ENCODE measurements at regions not wholly inside any gene's neighbourhood (a gene's known extent, or its start where the extent isn't known, plus 50 kb on each side); places are given as distances from the start of the nearest gene placed in this dataset.
"Not testable (repeated sequence)": the region's sequence is repeated elsewhere in the genome, so short reads cannot be mapped to it uniquely, and the experiment has no call there.

- no peak for DNase-seq (ENCODE audit: low read depth in 2 of 2)
Measured at GRCh38 chr6:100228437-100228833, 234.4 kb upstream of the MCHR2 start.

DNA sequence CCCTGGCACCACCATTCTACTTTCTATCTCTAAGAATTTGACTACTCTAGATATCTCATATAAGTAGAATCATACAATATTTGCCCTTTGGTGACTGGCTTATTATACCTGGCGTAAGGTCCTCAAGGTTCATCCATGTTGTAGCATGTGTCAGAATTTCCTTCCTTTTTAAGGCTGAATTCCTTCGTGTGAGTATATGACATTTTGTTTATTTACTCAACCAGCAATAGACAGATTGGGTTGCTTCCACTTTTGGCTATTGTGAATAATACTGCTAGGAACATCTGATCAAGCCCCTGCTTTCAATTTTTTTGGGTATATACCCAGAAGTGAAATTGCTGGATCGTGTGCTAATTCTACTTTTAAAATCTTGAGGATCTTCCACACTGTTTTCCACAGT lies 232.8 kb upstream of the MCHR2 start:
- DNase-seq (ENCODE audit: low read depth in 2 of 2) = no peak

DNA sequence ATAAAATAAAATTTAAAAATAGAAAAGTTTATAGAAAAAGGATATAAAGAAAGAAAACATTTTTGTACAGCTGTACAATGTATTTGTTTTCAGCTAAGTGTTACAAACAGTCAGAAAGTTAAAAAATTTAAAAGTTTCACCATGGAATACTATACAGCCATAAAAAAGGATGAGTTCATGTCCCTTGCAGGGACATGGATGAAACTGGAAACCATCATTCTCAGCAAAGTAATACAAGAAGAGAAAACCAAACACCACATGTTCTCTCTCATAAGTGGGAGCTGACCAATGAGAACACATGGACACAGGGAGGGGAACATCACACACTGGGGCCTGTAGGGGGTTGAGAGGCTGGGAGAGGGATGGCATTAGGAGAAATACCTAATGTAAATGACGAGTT lies 229.9 kb upstream of the MCHR2 start:
- not testable (repeated sequence) for DNase-seq (ENCODE audit: low read depth in 2 of 2)

- DNase-seq (ENCODE audit: low read depth in 2 of 2) = no peak
Measured at GRCh38 chr6:100220543-100220942, 226.5 kb upstream of the MCHR2 start.

DNA sequence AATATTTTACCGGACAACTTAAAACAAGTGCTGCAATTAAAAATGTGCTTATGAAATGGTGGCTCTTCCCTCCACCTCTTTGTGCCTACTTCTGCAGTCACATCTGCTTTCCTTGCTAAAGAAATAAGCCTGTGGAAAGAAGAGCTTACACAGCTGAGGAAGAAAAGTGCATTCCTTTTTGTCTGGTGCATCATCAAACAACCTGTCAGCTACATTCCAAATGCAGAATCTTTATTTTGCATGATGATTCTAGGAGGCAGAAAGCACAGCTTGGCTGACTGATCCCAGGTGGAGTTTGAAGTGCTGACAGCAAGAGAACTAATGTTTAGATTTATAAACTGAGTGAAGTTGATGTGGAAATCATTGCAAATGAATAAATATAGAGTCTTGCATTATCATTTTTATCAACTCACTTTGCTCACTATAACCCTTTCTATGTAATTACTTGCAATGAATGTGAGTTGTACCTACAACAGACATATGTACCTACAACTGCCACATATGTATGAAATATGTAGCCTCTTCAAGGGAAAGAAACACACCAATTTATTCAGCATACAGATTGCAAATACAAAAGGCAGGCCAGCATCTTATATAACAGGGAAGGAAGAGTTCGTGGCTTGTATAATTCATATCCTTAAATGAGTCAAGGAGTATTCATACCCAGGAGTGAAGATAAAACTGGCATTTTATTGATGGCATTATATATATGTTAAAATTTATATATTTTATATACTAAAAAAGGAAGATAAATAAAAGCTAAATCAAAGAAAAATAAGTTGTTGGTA lies 223.4 kb upstream of the MCHR2 start:
- DNase-seq (ENCODE audit: low read depth in 2 of 2) = no peak

GRCh38 chr6:100216760-100217159 lies 222.7 kb upstream of the MCHR2 start:
- no peak for DNase-seq (ENCODE audit: low read depth in 2 of 2)

DNA sequence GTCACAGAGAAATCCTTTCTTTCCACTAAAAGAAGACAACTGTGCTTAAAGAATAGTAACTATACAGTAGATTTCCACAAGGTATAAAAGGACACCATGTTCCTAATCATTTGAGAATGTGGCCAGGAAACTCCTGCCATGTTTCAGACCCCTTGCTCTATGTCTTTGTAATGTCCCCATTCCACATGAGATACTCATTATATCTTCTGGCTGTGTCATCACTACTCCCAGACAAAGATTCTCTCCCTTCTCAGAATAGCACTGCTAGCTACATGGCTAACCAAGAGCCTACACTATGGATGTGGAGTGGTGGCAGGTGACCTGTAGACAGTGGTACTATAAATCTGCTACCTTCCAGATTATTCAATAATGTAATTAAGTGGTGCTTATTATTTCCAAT lies 218.1 kb upstream of the MCHR2 start:
- no peak for DNase-seq (ENCODE audit: low read depth in 2 of 2)

DNA sequence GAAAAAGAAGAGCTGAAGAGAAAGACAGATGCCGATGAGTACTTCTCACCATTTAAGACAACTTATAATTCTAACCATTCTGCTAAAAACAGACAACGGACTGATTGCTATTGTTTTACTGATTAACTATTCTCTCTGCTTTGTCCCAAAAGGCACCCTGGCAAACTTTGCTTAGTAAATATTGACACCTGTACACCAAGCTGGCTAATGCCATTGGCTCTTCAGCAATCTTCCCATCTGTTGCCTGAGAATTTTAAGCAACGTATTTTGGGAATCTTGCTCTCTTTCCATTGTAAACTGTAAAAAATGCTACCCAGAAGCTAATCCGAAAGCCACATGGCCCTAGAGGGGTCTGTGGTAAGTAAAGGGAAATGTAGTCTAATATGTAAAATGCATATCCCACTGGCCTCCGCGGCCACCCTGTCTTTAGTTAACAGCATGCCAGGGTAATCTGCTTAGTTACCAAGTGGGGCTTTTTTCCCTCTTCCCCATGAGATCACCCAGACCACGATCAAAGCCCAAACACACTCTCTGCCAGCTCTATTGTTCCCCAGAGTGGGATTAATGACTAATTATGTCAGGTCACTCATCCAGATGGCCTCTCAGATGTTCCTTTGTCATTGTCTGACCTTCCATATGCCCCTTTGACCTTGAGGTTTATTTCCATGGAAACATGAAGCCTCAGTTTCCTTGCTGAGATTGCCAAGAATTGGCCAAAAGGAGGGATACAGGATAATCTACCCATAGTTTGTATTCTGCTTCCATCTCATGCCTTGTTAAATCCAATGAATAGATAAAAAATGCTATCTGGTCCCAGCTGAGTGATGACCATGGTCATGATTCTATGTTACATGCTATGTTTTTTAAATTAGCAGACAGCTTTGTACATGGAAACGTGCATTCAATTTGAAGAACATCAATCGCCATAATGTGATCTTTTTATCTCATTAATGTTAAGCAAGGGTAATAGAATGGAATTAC lies 216.4 kb upstream of the MCHR2 start:
- no peak for DNase-seq (ENCODE audit: low read depth in 2 of 2)

- no peak for DNase-seq (ENCODE audit: low read depth in 2 of 2)
Measured at GRCh38 chr6:100209323-100210136, 215.5 kb upstream of the MCHR2 start.

GRCh38 chr6:100203400-100203799 lies 209.4 kb upstream of the MCHR2 start:
- no peak for DNase-seq (ENCODE audit: low read depth in 2 of 2)

DNA sequence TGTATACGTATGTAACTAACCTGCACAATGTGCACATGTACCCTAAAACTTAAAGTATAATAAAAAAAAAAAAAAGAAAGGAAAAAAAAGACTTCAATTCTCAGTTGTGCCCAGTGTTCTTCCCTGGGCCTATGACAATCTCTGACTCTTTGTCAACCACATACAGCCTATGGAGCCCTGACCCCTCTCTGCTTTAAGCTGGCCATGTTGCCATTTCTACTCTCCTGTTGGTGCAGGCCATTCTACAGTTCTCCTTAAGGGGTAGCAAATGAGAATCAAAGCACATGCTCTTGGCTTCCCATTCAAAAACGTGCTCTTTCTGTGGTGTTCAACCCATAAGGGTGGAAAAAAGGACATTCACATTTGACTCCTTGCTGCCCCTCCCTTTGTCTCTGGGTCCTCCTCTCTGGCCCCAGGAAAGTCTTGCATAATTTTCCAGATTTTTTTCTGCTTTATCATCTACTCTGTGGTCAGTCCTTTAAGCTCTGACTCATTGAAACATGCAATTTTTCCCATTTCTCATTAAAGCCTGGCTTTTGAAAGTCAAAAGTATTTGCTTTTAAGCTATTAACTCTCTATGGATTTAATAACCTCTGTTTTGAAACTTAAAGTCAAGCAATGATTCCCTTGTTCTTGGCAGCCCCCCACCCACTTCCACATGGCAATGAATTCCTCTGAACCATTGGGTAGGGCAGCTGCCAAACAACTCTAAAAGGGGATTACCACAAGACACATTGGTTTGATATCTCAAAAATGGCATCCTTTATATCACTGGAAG lies 208.6 kb upstream of the MCHR2 start:
- DNase-seq (ENCODE audit: low read depth in 2 of 2) = no peak

DNA sequence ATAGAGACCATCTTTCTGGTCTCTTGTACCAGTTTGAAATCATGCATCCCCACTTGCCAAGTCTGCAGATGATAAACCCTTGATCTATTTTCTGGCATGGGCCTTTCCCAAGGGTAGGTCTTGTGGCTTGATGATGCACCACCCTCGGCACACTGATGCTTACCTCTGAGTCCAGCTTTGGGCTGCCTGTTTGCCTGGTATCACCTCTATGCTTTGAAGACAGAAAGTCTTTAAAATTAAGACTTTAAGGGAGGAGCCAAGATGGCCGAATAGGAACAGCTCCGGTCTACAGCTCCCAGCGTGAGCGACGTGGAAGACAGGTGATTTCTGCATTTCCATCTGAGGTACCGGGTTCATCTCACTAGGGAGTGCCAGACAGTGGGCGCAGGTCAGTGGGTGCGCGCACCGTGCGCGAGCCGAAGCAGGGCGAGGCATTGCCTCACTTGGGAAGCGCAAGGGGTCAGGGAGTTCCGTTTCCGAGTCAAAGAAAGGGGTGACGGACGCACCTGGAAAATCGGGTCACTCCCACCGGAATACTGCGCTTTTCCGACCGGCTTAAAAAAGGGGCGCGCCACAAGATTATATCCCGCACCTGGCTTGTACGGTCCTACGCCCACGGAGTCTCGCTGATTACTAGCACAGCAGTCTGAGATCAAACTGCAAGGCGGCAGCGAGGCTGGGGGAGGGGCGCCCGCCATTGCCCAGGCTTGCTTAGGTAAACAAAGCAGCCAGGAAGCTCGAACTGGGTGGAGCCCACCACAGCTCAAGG lies 202.4 kb upstream of the MCHR2 start:
- not testable (repeated sequence) for DNase-seq (ENCODE audit: low read depth in 2 of 2)

GRCh38 chr6:100195244-100195643 lies 201.2 kb upstream of the MCHR2 start:
- DNase-seq (ENCODE audit: low read depth in 2 of 2) = not testable (repeated sequence)

DNA sequence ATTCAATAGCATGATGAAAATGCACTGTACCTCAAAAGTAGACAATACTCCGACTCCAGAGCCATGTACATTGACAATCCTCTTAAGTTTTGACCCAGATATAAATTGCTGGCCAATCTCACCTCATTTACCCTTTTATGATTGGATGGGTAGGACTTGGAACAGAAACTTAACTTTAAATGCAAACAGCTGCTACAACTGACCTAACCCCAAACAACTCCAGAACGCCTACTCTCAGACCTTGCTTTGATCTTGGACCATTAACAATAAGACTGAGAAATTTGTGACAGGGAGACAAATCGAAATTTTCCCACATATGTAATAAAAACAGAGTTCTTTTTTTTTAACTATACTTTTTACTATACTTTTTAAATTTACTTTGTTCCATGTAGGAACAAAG lies 200.5 kb upstream of the MCHR2 start:
- DNase-seq (ENCODE audit: low read depth in 2 of 2) = no peak

- no peak for DNase-seq (ENCODE audit: low read depth in 2 of 2)
Measured at GRCh38 chr6:100188754-100189153, 194.7 kb upstream of the MCHR2 start.

- no peak for DNase-seq (ENCODE audit: low read depth in 2 of 2)
Measured at GRCh38 chr6:100186552-100186951, 192.5 kb upstream of the MCHR2 start.

DNA sequence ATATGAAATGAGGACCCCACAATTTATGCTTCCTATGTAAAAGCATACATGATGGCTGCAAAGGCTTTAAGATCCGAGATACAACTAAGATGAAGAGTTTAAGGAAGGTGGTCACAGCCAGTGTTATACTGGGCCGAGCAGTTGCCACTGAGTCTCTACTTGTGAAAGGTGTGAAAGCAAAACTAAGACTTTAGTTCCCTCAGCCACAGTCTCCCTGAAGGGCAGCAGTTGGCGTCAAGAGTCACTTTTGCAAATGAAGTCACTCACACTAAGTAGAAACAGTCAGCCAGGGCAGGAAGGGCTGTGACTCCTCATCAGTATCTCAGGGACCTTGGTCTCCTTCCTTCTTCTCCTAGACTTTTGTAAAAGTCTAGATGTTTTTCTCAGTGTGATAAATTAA lies 191.6 kb upstream of the MCHR2 start:
- no peak for DNase-seq (ENCODE audit: low read depth in 2 of 2)

- no peak for DNase-seq (ENCODE audit: low read depth in 2 of 2)
Measured at GRCh38 chr6:100184473-100184872, 190.4 kb upstream of the MCHR2 start.

DNA sequence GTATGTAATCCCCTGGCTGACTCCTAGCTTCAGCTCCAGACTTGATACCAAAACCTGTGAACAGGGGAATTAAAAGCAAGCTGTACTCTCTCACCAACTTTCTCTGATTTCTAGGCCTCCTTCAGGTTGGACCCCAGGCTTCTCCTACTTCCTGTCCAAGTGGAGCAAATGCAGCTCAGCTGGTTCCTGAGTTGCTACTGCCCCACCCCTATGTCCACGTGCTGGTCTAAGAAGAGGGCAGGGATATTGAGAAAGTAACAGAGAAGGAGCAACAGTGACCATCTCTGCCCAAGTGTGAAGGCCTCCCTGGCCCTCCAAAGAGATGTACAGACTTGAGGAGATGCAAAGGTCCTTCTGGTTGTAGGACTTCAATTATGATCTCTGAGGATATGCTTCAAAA lies 188.3 kb upstream of the MCHR2 start:
- DNase-seq (ENCODE audit: low read depth in 2 of 2) = no peak

DNA sequence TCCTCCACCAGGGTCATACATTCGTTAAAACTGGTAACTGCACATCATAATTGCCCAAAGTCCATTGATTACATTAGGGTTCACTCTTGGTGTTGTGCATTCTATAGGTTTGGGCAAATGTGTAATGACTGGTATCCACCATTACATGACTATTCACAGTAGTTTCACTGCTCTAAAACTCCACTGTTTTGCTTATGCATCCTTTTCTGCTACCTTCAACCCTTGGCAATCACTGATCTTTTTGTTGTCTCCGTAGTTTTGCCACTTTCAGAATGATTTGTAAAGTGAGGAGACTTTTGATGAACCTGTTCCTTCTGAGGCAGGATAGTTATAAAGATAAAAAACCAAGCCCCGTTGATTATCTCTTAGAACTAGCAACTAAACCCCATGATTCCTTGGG lies 187.3 kb upstream of the MCHR2 start:
- DNase-seq (ENCODE audit: low read depth in 2 of 2) = no peak

All from stimulated activated CD8-positive, alpha-beta memory T cell treated with anti-CD3 and anti-CD28 coated beads, Interleukin-2, amount 100 ng/mL, for 48 hours (primary cell).